Right hindlimb (tissue), 1 donor: ENCODE measurements at regions not wholly inside any gene's neighbourhood (a gene's known extent, or its start where the extent isn't known, plus 50 kb on each side); places are given as distances from the start of the nearest gene placed in this dataset.
A peak's percentile ranks its signal among the peaks of the same experiment; 100 is the strongest.
"Not testable (repeated sequence)": the region's sequence is repeated elsewhere in the genome, so short reads cannot be mapped to it uniquely, and the experiment has no call there.

Source experiments
- DNase-seq: peaks from one replicate; pipeline ENCODE4 v3.0.0-alpha.2; 2018

GRCh38 chr17:45650561-45650960, 133.6 kb upstream of the CRHR1 start:
- no peak for DNase-seq

DNA sequence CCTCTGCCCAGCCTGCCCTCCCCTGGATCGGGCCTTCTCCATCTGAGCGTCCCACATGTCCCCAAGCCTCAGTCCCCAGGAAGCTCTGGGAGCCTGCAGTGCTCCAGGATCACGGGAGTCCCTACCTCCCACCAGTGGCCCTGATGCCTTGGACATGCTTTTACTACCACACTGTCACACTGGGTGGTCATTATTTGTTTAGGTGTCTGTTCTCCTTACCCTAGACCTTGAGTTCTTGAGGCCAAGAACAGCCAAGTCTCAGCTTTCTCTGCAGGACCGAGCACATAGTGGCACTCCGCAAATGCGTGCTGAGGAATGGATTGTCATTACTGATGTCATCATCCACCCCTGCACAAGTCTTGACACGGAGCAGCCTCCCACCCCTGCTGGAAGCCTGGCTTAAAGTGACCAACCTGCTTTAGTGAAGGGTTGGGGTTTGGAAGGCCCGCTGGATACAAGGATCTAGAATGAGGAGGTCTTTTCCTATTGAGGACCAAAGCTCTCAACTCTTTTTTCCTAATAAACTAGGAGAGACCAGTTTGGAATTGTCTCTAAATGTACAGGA, 132.9 kb upstream of the CRHR1 start:
- no peak for DNase-seq

GRCh38 chr17:45653616-45654015, 130.5 kb upstream of the CRHR1 start:
- DNase-seq = no peak

GRCh38 chr17:45656527-45657181, 127.5 kb upstream of the CRHR1 start:
- no peak for DNase-seq

- no peak for DNase-seq
Measured at GRCh38 chr17:45660474-45660873, 123.6 kb upstream of the CRHR1 start.

- DNase-seq = no peak
Measured at GRCh38 chr17:45662432-45662831, 121.7 kb upstream of the CRHR1 start.

GRCh38 chr17:45663772-45664171, 120.3 kb upstream of the CRHR1 start:
- DNase-seq = no peak

- DNase-seq = no peak
Measured at GRCh38 chr17:45664921-45665320, 119.2 kb upstream of the CRHR1 start.

DNA sequence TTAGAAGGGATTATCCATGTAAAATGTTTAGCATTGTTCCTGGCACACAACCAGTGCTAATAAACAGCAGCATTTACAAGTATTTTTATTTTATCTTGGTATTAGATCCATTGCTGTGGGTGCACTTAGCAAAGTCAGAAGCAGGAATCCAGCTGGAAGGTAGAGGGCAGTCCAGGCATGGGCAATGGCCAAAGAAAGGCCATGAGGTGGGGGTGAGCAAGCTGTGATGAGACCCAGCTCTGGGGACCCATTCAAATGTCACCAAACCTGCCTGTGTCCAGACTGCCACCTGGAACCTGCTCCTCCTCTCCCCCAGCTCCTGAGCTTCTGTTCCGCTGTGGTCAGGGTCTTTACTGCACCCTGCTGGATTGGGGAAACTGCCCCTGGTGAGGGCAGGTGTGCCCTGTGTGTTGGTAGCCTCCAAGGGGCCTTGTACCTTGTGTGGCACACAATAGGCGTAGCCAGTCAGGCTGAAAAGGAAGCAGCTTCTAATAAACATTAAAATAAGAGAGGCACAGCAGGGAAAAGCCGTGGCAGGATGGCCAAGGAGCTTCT, 118.0 kb upstream of the CRHR1 start:
- no peak for DNase-seq

DNA sequence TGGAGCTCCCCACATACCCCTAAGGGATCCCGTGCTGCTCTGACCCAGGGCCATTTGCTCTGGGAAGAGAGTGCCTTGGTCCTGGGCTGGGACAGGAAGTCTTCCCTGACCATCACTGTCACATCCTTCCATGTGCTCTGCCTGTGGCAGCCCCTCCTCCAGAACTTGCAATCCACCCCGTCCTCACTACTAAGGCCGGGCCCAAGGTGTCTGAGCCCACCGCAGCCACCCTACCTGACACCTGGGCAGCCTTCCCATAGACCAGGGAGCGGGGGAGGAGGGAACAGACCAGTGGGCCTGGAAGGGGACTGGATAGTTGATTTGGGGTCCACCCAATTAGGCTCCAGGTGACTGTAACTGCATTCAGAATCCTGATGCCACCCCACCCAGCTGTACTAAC, 117.5 kb upstream of the CRHR1 start:
- DNase-seq = no peak

- no peak for DNase-seq
Measured at GRCh38 chr17:45667591-45668171, 116.4 kb upstream of the CRHR1 start.

- no peak for DNase-seq
Measured at GRCh38 chr17:45668316-45668715, 115.8 kb upstream of the CRHR1 start.

DNA sequence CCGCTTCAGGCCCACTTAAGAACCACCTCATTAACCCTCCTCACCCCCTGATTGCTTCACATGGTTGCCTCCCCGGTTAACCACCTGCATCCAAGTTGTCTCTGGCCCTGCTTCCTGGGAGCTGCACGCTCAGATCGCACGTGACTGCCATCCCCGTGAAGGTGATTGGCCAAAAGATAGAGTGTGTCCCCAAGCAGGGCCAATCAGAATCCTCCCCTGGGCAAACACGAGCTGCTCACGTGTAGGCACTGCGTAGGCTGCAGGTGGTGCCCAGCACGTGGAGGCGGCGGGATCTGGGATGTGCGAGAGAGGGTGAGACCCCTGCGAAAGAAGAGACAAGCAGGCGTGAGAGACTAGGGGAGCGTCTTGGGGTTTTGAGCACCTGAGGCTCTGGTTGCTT, 111.8 kb upstream of the CRHR1 start:
- no peak for DNase-seq

DNA sequence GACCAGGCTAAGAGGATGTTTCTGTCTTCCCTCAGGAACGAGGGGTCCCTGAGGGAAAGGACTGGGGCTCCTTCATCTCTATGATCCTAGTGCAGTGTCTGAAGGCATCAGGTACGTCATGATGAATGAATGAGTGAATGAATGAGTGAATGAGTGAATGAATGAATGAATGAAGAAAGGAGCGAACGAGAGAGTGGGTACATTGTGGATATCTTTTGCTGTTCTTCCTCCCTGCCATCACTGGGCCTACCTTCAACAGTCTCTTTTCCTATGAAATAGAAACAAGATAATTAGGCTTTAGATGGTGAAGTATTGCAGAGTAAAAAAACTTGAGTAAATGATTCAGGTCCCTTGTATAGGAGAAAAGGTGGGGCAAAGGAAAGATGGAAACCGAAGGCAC, 111.3 kb upstream of the CRHR1 start:
- DNase-seq = no peak

- DNase-seq = not testable (repeated sequence)
Measured at GRCh38 chr17:45673759-45674158, 110.4 kb upstream of the CRHR1 start.

GRCh38 chr17:45675012-45675411, 109.1 kb upstream of the CRHR1 start:
- no peak for DNase-seq

- no peak for DNase-seq
Measured at GRCh38 chr17:45675892-45676291, 108.2 kb upstream of the CRHR1 start.

- no peak for DNase-seq
Measured at GRCh38 chr17:45676695-45677094, 107.4 kb upstream of the CRHR1 start.

DNA sequence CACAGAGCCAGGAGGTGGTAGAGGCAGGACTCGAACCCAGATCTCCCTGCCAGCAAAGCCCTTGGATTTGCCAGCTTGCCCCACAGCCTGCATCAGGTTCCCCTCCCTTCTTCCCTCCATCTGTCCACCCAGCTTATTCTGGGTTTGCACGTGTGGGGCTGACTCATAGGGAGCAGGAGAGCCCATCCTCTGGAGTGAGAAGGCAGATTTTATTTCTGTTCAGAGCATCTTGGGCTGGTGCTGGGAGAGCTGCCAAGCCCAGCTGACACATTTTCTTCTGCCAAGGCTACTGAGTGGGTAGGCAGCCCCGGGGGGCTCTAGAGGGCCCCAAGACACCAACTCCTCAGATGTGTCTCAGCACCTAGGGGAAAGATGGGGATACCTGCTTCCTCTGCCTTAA, 106.3 kb upstream of the CRHR1 start:
- DNase-seq = no peak

- no peak for DNase-seq
Measured at GRCh38 chr17:45679426-45679825, 104.7 kb upstream of the CRHR1 start.

GRCh38 chr17:45680360-45680759, 103.8 kb upstream of the CRHR1 start:
- DNase-seq = no peak

- DNase-seq = no peak
Measured at GRCh38 chr17:45681706-45682105, 102.4 kb upstream of the CRHR1 start.

GRCh38 chr17:45686250-45686649, 97.9 kb upstream of the CRHR1 start:
- no peak for DNase-seq

DNA sequence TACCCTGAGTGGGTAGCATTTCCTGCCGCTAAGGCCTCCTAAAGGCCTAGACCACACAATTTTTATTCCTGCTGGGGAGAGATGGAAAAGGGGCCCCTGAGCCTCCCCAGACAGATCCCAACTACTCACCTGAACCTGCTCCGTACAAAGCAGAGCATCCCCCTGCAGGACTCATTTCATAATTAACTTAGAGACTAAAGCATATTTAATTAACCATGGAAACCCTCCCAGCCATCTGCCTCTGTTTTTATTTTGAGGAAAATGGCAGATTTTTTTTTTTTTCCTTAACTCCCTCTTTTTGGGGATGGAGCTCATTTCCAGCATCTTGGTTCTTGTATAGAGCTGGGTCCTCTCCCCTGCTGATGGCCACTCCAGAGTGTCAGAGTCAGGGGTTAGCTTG, 96.5 kb upstream of the CRHR1 start:
- DNase-seq = no peak

GRCh38 chr17:45688353-45688752, 95.8 kb upstream of the CRHR1 start:
- peak; percentile 72 for DNase-seq
